ENCODE measurements at regions not wholly inside any gene's neighbourhood (a gene's known extent, or its start where the extent isn't known, plus 50 kb on each side); places are given as distances from the start of the nearest gene placed in this dataset.
"Not testable (repeated sequence)": the region's sequence is repeated elsewhere in the genome, so short reads cannot be mapped to it uniquely, and the experiment has no call there.

- CTCF ChIA-PET: interaction anchor here (0.6 kb wide), 1 partner anchor 10 kb away, joined by 4 read pairs; no protein-coding TSS in a partner anchor
Measured at GRCh38 chr14:89672636-89673511, 255.8 kb upstream of the FOXN3 start.

GRCh38 chr14:89669193-89669592 is 252.2 kb upstream of the FOXN3 start:
- DNase-seq (ENCODE audit: low read depth, low spot score): no peak
- Histone ChIP-seq H3K4me3 (ENCODE audit: low read depth, low read length) (no peak overlapping the region), H3K9me3 (ENCODE audit: control insufficient read depth, insufficient read depth, low read length) (peaks cover 5% of the 10 kb centered on the region; the same call in 1 of the 2 replicates), H3K27ac (ENCODE audit: low read depth, low read length) (no peak overlapping the region), H3K27me3 (ENCODE audit: control insufficient read depth, insufficient read depth, low read length) (no peaks in the 10 kb centered on the region)
- no peak for TF ChIP-seq CTCF (IDR thresholded peaks at IDR 0.05; ENCODE audit: low read depth, low read length)
- ChIA-PET CTCF (no interaction called here), POLR2A (interaction anchor here (0.6 kb wide), 1 partner anchor 598 kb away, joined by 3 read pairs; no protein-coding TSS in a partner anchor)

More at GRCh38 chr14:89672636-89673511, 255.8 kb upstream of the FOXN3 start:
- no peak for DNase-seq (ENCODE audit: low read depth, low spot score)
- POLR2A ChIA-PET: no interaction called here
- no peaks in the 10 kb centered on the region for H3K27me3 ChIP-seq (ENCODE audit: control insufficient read depth, insufficient read depth, low read length)
- TF ChIP-seq CTCF (IDR thresholded peaks at IDR 0.05; ENCODE audit: low read depth, low read length): no peak
- no peak overlapping the region for H3K27ac ChIP-seq (ENCODE audit: low read depth, low read length)
- H3K4me3 ChIP-seq (ENCODE audit: low read depth, low read length): no peak overlapping the region
- no peaks in the 10 kb centered on the region for H3K9me3 ChIP-seq (ENCODE audit: control insufficient read depth, insufficient read depth, low read length)

GRCh38 chr14:89667983-89668382 is 250.9 kb upstream of the FOXN3 start:
- DNase-seq (ENCODE audit: low read depth, low spot score): no peak
- CTCF ChIA-PET: interaction anchor here (0.7 kb wide), 1 partner anchor 247 kb away, joined by 3 read pairs; no protein-coding TSS in a partner anchor
- no peak for TF ChIP-seq CTCF (IDR thresholded peaks at IDR 0.05; ENCODE audit: low read depth, low read length)
- H3K4me3 ChIP-seq (ENCODE audit: low read depth, low read length): no peak overlapping the region
- H3K9me3 ChIP-seq (ENCODE audit: control insufficient read depth, insufficient read depth, low read length): peaks cover 5% of the 10 kb centered on the region; the same call in 1 of the 2 replicates
- POLR2A ChIA-PET: no interaction called here
- no peaks in the 10 kb centered on the region for H3K27me3 ChIP-seq (ENCODE audit: control insufficient read depth, insufficient read depth, low read length)
- no peak overlapping the region for H3K27ac ChIP-seq (ENCODE audit: low read depth, low read length)

- DNase-seq (ENCODE audit: low read depth, low spot score); H3K27me3 ChIP-seq (ENCODE audit: control insufficient read depth, insufficient read depth, low read length); H3K4me3 ChIP-seq (ENCODE audit: low read depth, low read length); H3K9me3 ChIP-seq (ENCODE audit: control insufficient read depth, insufficient read depth, low read length); POLR2A ChIA-PET; H3K27ac ChIP-seq (ENCODE audit: low read depth, low read length); CTCF ChIA-PET: not testable (repeated sequence)
Measured at GRCh38 chr14:89665300-89666081, 248.5 kb upstream of the FOXN3 start.

GRCh38 chr14:89661392-89661791 is 244.4 kb upstream of the FOXN3 start:
- POLR2A ChIA-PET: no interaction called here
- CTCF ChIA-PET: interaction anchor here (0.6 kb wide), 1 partner anchor 287 kb away, joined by 3 read pairs; no protein-coding TSS in a partner anchor
- DNase-seq (ENCODE audit: low read depth, low spot score): no peak
- Histone ChIP-seq H3K4me3 (ENCODE audit: low read depth, low read length) (no peak overlapping the region), H3K27me3 (ENCODE audit: control insufficient read depth, insufficient read depth, low read length) (no peaks in the 10 kb centered on the region), H3K9me3 (ENCODE audit: control insufficient read depth, insufficient read depth, low read length) (peaks cover 5% of the 10 kb centered on the region; the same call in 1 of the 2 replicates), H3K27ac (ENCODE audit: low read depth, low read length) (no peak overlapping the region)
- TF ChIP-seq CTCF (IDR thresholded peaks at IDR 0.05; ENCODE audit: low read depth, low read length): no peak

GRCh38 chr14:89660625-89661233 is 243.7 kb upstream of the FOXN3 start:
- H3K9me3 ChIP-seq (ENCODE audit: control insufficient read depth, insufficient read depth, low read length); POLR2A ChIA-PET; H3K4me3 ChIP-seq (ENCODE audit: low read depth, low read length); DNase-seq (ENCODE audit: low read depth, low spot score); H3K27ac ChIP-seq (ENCODE audit: low read depth, low read length); H3K27me3 ChIP-seq (ENCODE audit: control insufficient read depth, insufficient read depth, low read length): not testable (repeated sequence)
- CTCF ChIA-PET: interaction anchor here (0.6 to 0.9 kb wide), 4 partner anchors 11 to 659 kb away, joined by 3 to 4 read pairs (median 3); no protein-coding TSS in a partner anchor

Data from AG04450 (cell line).